ENCODE measurements at regions not wholly inside any gene's neighbourhood (a gene's known extent, or its start where the extent isn't known, plus 50 kb on each side); places are given as distances from the start of the nearest gene placed in this dataset.

GRCh38 chr10:29009464-29009863 lies 279.4 kb upstream of the LYZL1 start:
- TF ChIP-seq POLR2AphosphoS5 (IDR thresholded peaks at IDR 0.05; ENCODE audit: low read depth), result no peak
- no peak for TF ChIP-seq ZNF331 (CRISPR knock-in tag; IDR thresholded peaks at IDR 0.05; ENCODE audit: low read depth)
- TF ChIP-seq, protein P1, sequence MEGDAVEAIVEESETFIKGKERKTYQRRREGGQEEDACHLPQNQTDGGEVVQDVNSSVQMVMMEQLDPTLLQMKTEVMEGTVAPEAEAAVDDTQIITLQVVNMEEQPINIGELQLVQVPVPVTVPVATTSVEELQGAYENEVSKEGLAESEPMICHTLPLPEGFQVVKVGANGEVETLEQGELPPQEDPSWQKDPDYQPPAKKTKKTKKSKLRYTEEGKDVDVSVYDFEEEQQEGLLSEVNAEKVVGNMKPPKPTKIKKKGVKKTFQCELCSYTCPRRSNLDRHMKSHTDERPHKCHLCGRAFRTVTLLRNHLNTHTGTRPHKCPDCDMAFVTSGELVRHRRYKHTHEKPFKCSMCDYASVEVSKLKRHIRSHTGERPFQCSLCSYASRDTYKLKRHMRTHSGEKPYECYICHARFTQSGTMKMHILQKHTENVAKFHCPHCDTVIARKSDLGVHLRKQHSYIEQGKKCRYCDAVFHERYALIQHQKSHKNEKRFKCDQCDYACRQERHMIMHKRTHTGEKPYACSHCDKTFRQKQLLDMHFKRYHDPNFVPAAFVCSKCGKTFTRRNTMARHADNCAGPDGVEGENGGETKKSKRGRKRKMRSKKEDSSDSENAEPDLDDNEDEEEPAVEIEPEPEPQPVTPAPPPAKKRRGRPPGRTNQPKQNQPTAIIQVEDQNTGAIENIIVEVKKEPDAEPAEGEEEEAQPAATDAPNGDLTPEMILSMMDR (conservative IDR thresholded peaks at IDR 0.05; ENCODE audit: low read depth in 2 of 2), result no peak
- no peak for TF ChIP-seq EZH2phosphoT487 (IDR thresholded peaks at IDR 0.05; ENCODE audit: unreplicated experiment)
- no peak for TF ChIP-seq ZNF114 (CRISPR knock-in tag; IDR thresholded peaks at IDR 0.05)
- TF ChIP-seq, protein P2, sequence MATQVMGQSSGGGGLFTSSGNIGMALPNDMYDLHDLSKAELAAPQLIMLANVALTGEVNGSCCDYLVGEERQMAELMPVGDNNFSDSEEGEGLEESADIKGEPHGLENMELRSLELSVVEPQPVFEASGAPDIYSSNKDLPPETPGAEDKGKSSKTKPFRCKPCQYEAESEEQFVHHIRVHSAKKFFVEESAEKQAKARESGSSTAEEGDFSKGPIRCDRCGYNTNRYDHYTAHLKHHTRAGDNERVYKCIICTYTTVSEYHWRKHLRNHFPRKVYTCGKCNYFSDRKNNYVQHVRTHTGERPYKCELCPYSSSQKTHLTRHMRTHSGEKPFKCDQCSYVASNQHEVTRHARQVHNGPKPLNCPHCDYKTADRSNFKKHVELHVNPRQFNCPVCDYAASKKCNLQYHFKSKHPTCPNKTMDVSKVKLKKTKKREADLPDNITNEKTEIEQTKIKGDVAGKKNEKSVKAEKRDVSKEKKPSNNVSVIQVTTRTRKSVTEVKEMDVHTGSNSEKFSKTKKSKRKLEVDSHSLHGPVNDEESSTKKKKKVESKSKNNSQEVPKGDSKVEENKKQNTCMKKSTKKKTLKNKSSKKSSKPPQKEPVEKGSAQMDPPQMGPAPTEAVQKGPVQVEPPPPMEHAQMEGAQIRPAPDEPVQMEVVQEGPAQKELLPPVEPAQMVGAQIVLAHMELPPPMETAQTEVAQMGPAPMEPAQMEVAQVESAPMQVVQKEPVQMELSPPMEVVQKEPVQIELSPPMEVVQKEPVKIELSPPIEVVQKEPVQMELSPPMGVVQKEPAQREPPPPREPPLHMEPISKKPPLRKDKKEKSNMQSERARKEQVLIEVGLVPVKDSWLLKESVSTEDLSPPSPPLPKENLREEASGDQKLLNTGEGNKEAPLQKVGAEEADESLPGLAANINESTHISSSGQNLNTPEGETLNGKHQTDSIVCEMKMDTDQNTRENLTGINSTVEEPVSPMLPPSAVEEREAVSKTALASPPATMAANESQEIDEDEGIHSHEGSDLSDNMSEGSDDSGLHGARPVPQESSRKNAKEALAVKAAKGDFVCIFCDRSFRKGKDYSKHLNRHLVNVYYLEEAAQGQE (IDR thresholded peaks at IDR 0.05; ENCODE audit: unreplicated experiment), result no peak
- TF ChIP-seq EZH2 (IDR thresholded peaks at IDR 0.05; ENCODE audit: low read depth, unreplicated experiment), result no peak
- TF ChIP-seq NANOG (IDR thresholded peaks at IDR 0.05; ENCODE audit: borderline replicate concordance), result no peak
- TF ChIP-seq CREB1 (CRISPR knock-in tag; IDR thresholded peaks at IDR 0.05; ENCODE audit: low read depth), result no peak

Data from GM23338 (cell line).